Hepatocyte (in vitro differentiated cells): ENCODE measurements at regions not wholly inside any gene's neighbourhood (a gene's known extent, or its start where the extent isn't known, plus 50 kb on each side); places are given as distances from the start of the nearest gene placed in this dataset.

Experiments used
- DNase-seq: peaks from one replicate; pipeline ENCODE4 v3.0.0-alpha.2; 2016; ENCODE audit warnings: low spot score
- H2AFZ ChIP-seq: fragments of 200-600 bp; sonication (generic); 2 replicates; pipeline ENCODE4 v1.6.0; 2016; ENCODE audit warnings: antibody characterized with exemption, mild to moderate bottlenecking
- H3K27ac ChIP-seq: fragments of 200-600 bp; sonication (generic); 2 replicates; pipeline ENCODE4 v1.5.1; 2016; ENCODE audit warnings: mild to moderate bottlenecking
- H3K27me3 ChIP-seq: fragments of 200-600 bp; sonication (generic); 2 replicates; pipeline ENCODE4 v1.6.1; 2016
- H3K36me3 ChIP-seq: fragments of 200-600 bp; sonication (generic); replicated peaks from 2 replicates; pipeline ENCODE4 v1.5.1; 2016; ENCODE audit warnings: low read depth; ENCODE audit not compliant: insufficient read depth
- H3K4me1 ChIP-seq: fragments of 200-600 bp; sonication (generic); 2 replicates; pipeline ENCODE4 v1.5.1; 2016; ENCODE audit warnings: mild to moderate bottlenecking, moderate library complexity; ENCODE audit not compliant: insufficient read depth
- H3K4me2 ChIP-seq: fragments of 200-600 bp; sonication (generic); 2 replicates; pipeline ENCODE4 v1.6.0; 2016
- H3K4me3 ChIP-seq: fragments of 200-600 bp; sonication (generic); 2 replicates; pipeline ENCODE4 v1.5.1; 2016; ENCODE audit warnings: mild to moderate bottlenecking
- H3K79me2 ChIP-seq: fragments of 200-600 bp; sonication (generic); 2 replicates; pipeline ENCODE4 v1.6.0; 2017; ENCODE audit warnings: mild to moderate bottlenecking
- H3K9me2 ChIP-seq: fragments of 200-600 bp; sonication (generic); replicated peaks from 2 replicates; pipeline ENCODE4 v1.6.0; 2017; ENCODE audit warnings: mild to moderate bottlenecking; ENCODE audit not compliant: insufficient read depth
- H3K9me3 ChIP-seq: fragments of 200-600 bp; sonication (generic); 2 replicates; pipeline ENCODE4 v1.5.1; 2016; ENCODE audit warnings: low read depth, mild to moderate bottlenecking
- H4K20me1 ChIP-seq: fragments of 200-600 bp; sonication (generic); 2 replicates; pipeline ENCODE4 v1.6.0; 2016; ENCODE audit warnings: mild to moderate bottlenecking; ENCODE audit not compliant: insufficient read depth, poor library complexity, severe bottlenecking
- EZH2 ChIP-seq: fragments of 200-600 bp; sonication (generic); IDR thresholded peaks from 2 replicates; pipeline ENCODE4 v1.6.1; 2016; ENCODE audit warnings: antibody characterized with exemption, mild to moderate bottlenecking, borderline replicate concordance
- EZH2phosphoT487 ChIP-seq: fragments of 200-600 bp; sonication (generic); IDR thresholded peaks from one replicate; pipeline ENCODE4 v1.6.1; 2018; ENCODE audit warnings: antibody characterized with exemption, mild to moderate bottlenecking, low read depth, moderate library complexity; ENCODE audit not compliant: unreplicated experiment, severe bottlenecking
- WGBS: methylation state at CpG from one replicate; pipeline ENCODE4 v1.1.6; 2016; ENCODE audit warnings: low lambda C conversion rate; ENCODE audit errors: missing lambda C conversion rate; 5-methylcytosine and 5-hydroxymethylcytosine counted together
- TF ChIP-seq, protein P1 (sequence below): fragments of 200-600 bp; sonication (generic); IDR thresholded peaks from 2 replicates; pipeline ENCODE4 v1.5.1; 2016; ENCODE audit warnings: antibody characterized with exemption, mild to moderate bottlenecking; ENCODE audit not compliant: poor library complexity

DNA sequence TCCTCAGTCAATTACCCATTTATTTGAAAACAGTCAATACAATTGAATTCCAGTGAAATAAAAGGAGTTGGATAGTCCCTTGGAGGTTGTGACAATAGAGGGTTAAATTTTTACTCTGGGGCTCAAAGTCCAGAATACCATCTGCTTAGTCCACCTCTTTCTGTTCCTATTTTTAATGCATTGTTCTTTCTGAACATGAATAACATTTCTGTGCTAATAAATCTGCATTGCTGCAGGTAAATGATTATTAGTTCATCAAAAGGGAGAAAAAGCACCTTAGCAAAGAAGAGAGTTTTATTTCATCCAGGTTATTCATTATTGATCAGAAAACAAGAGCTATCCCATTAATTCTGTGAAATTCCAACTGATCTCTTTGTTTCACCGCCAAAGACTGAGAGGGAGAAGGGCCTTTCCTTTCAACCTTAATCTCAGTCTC lies 166.1 kb upstream of the OLIG3 start:
- H2AFZ ChIP-seq = no peak overlapping the region
- H3K27ac ChIP-seq = peak overlapping the region; percentile 64
- no peaks in the 10 kb centered on the region for H3K9me2 ChIP-seq
- no peaks in the 10 kb centered on the region for H3K79me2 ChIP-seq
- H3K4me3 ChIP-seq = no peak overlapping the region
- no peak for DNase-seq
- H3K27me3 ChIP-seq = no peaks in the 10 kb centered on the region
- no peaks in the 10 kb centered on the region for H3K36me3 ChIP-seq
- TF ChIP-seq EZH2 = no peak
- TF ChIP-seq, protein P1, sequence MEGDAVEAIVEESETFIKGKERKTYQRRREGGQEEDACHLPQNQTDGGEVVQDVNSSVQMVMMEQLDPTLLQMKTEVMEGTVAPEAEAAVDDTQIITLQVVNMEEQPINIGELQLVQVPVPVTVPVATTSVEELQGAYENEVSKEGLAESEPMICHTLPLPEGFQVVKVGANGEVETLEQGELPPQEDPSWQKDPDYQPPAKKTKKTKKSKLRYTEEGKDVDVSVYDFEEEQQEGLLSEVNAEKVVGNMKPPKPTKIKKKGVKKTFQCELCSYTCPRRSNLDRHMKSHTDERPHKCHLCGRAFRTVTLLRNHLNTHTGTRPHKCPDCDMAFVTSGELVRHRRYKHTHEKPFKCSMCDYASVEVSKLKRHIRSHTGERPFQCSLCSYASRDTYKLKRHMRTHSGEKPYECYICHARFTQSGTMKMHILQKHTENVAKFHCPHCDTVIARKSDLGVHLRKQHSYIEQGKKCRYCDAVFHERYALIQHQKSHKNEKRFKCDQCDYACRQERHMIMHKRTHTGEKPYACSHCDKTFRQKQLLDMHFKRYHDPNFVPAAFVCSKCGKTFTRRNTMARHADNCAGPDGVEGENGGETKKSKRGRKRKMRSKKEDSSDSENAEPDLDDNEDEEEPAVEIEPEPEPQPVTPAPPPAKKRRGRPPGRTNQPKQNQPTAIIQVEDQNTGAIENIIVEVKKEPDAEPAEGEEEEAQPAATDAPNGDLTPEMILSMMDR = no peak
- no peak for TF ChIP-seq EZH2phosphoT487
- H3K9me3 ChIP-seq = no peaks in the 10 kb centered on the region
- peak overlapping the region; percentile 42 for H3K4me2 ChIP-seq
- WGBS = 48% methylated on average over 1 of the region's 1 CpG
- H4K20me1 ChIP-seq = no peaks in the 10 kb centered on the region
- peaks cover 20% of the 10 kb centered on the region for H3K4me1 ChIP-seq

DNA sequence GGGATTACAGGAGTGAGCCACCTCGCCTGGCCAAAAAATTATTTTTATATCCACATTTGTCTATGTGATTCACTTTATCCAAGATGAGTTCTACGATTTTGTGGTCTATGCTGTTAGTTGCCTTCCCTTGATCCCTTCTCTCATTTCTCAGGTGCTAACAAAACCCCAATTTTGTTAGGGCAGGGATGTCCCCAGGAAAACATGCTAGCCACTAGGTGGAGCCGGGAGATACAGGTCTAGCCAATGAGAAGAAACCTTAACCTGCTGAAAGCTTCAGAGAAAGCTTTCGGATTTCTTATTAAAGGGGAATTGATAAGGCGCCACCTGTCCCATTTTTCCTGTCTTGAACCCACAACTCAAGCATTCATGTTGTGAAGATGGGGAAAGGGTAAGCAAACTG lies 167.4 kb upstream of the OLIG3 start:
- H2AFZ ChIP-seq = no peak overlapping the region
- peaks cover 20% of the 10 kb centered on the region for H3K4me1 ChIP-seq
- DNase-seq = no peak
- no peaks in the 10 kb centered on the region for H3K9me2 ChIP-seq
- no peaks in the 10 kb centered on the region for H3K9me3 ChIP-seq
- no peaks in the 10 kb centered on the region for H3K79me2 ChIP-seq
- TF ChIP-seq EZH2 = no peak
- TF ChIP-seq, protein P1 = peak; percentile 18
- H3K4me3 ChIP-seq = no peak overlapping the region
- no peaks in the 10 kb centered on the region for H4K20me1 ChIP-seq
- no peaks in the 10 kb centered on the region for H3K36me3 ChIP-seq
- H3K27ac ChIP-seq = no peak overlapping the region
- H3K27me3 ChIP-seq = no peaks in the 10 kb centered on the region
- no peak overlapping the region for H3K4me2 ChIP-seq
- WGBS = 93% methylated on average over 5 of the region's 5 CpGs

DNA sequence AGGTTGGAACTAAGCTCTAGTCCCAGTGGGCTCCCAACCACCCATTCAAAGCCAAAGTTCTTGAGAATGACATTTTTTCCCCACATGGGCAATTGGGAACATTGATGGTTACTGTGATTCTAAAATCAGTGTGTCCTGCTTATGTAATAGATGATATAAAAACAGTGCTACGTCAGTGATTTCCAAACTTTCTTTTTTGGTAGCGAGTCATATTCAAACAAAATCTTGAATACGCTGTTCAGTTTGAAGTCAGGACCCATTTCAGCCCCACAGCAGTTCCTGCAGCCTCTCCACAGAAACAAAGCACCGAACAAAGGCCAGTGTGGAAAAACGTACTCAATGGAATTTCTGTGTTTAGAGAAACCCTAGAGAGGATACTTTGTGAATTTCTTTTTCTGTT lies 170.0 kb upstream of the OLIG3 start:
- TF ChIP-seq EZH2 = no peak
- TF ChIP-seq EZH2phosphoT487 = no peak
- TF ChIP-seq, protein P1 = no peak
- no peak for DNase-seq
- 78% methylated on average over 5 of the region's 5 CpGs for WGBS

More for the DNA sequence above, 170.0 kb upstream of the OLIG3 start:
- Histone ChIP-seq H3K79me2 (no peaks in the 10 kb centered on the region), H2AFZ (no peak overlapping the region), H4K20me1 (no peaks in the 10 kb centered on the region), H3K36me3 (no peaks in the 10 kb centered on the region), H3K4me1 (peaks cover 5% of the 10 kb centered on the region), H3K4me2 (no peak overlapping the region), H3K9me2 (no peaks in the 10 kb centered on the region), H3K27ac (no peak overlapping the region), H3K27me3 (no peaks in the 10 kb centered on the region), H3K4me3 (no peak overlapping the region), H3K9me3 (no peaks in the 10 kb centered on the region)
